ENCODE measurements at regions not wholly inside any gene's neighbourhood (a gene's known extent, or its start where the extent isn't known, plus 50 kb on each side); places are given as distances from the start of the nearest gene placed in this dataset.

- no peak overlapping the region for H2AFZ ChIP-seq
- no peak overlapping the region for H3K4me2 ChIP-seq
- no peak overlapping the region for H3K4me3 Mint-ChIP-seq
- H4K20me1 ChIP-seq (replicated peaks; ENCODE audit: insufficient read depth) = no peaks in the 10 kb centered on the region
- H3K9me2 ChIP-seq (ENCODE audit: insufficient read depth) = peaks cover 6% of the 10 kb centered on the region; the same call in 1 of the 2 replicates
- H3K27ac Mint-ChIP-seq = no peak overlapping the region
- no peaks in the 10 kb centered on the region for H3F3A ChIP-seq (replicated peaks; ENCODE audit: low read depth)
- no peaks in the 10 kb centered on the region for H3K4me1 Mint-ChIP-seq
- H3K9me3 Mint-ChIP-seq = peaks cover 3% of the 10 kb centered on the region; the same call in 1 of the 3 replicates
- DNase-seq (ENCODE audit: low spot score) (no peak), ATAC-seq (no peak)
- no peak overlapping the region for H3K4me3 ChIP-seq
- no peaks in the 10 kb centered on the region for H3K36me3 ChIP-seq (ENCODE audit: insufficient read depth)
- no peaks in the 10 kb centered on the region for H3K27me3 Mint-ChIP-seq (ENCODE audit: insufficient read depth, low read depth, poor library complexity)
- H3K27me3 ChIP-seq (ENCODE audit: insufficient read depth) = no peaks in the 10 kb centered on the region
- no peaks in the 10 kb centered on the region for H3K79me2 ChIP-seq (replicated peaks; ENCODE audit: insufficient read depth)
- H3K4me1 ChIP-seq (ENCODE audit: insufficient read depth) = no peaks in the 10 kb centered on the region
- TF ChIP-seq CREB1 (CRISPR knock-in tag; IDR thresholded peaks at IDR 0.05; ENCODE audit: low read depth) = no peak
- no peak for TF ChIP-seq ZNF462 (CRISPR knock-in tag; IDR thresholded peaks at IDR 0.05)
- no peak for TF ChIP-seq POLR2AphosphoS5 (IDR thresholded peaks at IDR 0.05; ENCODE audit: low read depth)
- TF ChIP-seq EZH2phosphoT487 (IDR thresholded peaks at IDR 0.05; ENCODE audit: unreplicated experiment) = no peak
- TF ChIP-seq REST (IDR thresholded peaks at IDR 0.05; ENCODE audit: unreplicated experiment) = no peak
- no peak for TF ChIP-seq CTCF (conservative IDR thresholded peaks at IDR 0.05; ENCODE audit: low read depth in 2 of 2)
- TF ChIP-seq ZNF331 (CRISPR knock-in tag; IDR thresholded peaks at IDR 0.05; ENCODE audit: low read depth) = no peak
- no peak for TF ChIP-seq JUNB (IDR thresholded peaks at IDR 0.05; ENCODE audit: unreplicated experiment)
- no peak for TF ChIP-seq ETS1 (IDR thresholded peaks at IDR 0.05)
- TF ChIP-seq NANOG (IDR thresholded peaks at IDR 0.05; ENCODE audit: borderline replicate concordance) = no peak
- TF ChIP-seq EZH2 (IDR thresholded peaks at IDR 0.05; ENCODE audit: low read depth, unreplicated experiment) = no peak
- TF ChIP-seq ZNF114 (CRISPR knock-in tag; IDR thresholded peaks at IDR 0.05) = no peak
- no peaks in the 10 kb centered on the region for H3K36me3 Mint-ChIP-seq (ENCODE audit: low read depth)
- H3K27ac ChIP-seq (ENCODE audit: low read depth) = no peak overlapping the region
Measured at GRCh38 chr13:105804561-105805190, 730.8 kb downstream of the EFNB2 start.

Measured in GM23338 (cell line).